Osteoblast (primary cell): ENCODE measurements at regions not wholly inside any gene's neighbourhood (a gene's known extent, or its start where the extent isn't known, plus 50 kb on each side); places are given as distances from the start of the nearest gene placed in this dataset.

Experiments used
- DNase-seq: peaks from one replicate; pipeline ENCODE4 v3.0.0; 2011; ENCODE audit warnings: low spot score, mixed read lengths; ENCODE audit not compliant: insufficient read length; ENCODE audit errors: missing footprints
- H2AFZ ChIP-seq: 2 replicates; pipeline ENCODE4 v1.6.0; 2011; ENCODE audit warnings: mild to moderate bottlenecking, low read length
- H3K27ac ChIP-seq: 2 replicates; pipeline ENCODE4 v1.5.1; 2011; ENCODE audit warnings: mild to moderate bottlenecking, low read depth, low read length, moderate library complexity
- H3K27me3 ChIP-seq: 2 replicates; pipeline ENCODE4 v1.6.0; 2012; ENCODE audit warnings: mild to moderate bottlenecking, control low read depth, inconsistent platforms, low read length, moderate library complexity; ENCODE audit not compliant: insufficient read depth
- H3K36me3 ChIP-seq: 2 replicates; pipeline ENCODE4 v1.5.1; 2011; ENCODE audit warnings: mild to moderate bottlenecking, low read length, control low read depth, moderate library complexity; ENCODE audit not compliant: insufficient read depth
- H3K4me1 ChIP-seq: 2 replicates; pipeline ENCODE4 v1.5.1; 2011; ENCODE audit warnings: mild to moderate bottlenecking, low read length, control low read depth, moderate library complexity; ENCODE audit not compliant: insufficient read depth
- H3K4me2 ChIP-seq: 2 replicates; pipeline ENCODE4 v1.6.0; 2011; ENCODE audit warnings: mild to moderate bottlenecking, low read length; ENCODE audit not compliant: insufficient read depth
- H3K4me3 ChIP-seq: fragments of 200-600 bp; sonication (generic); 3 replicates; pipeline ENCODE4 v1.5.1; 2012; ENCODE audit warnings: mild to moderate bottlenecking, low read length, inconsistent platforms; ENCODE audit not compliant: insufficient read depth
- H3K79me2 ChIP-seq: 2 replicates; pipeline ENCODE4 v1.6.0; 2012; ENCODE audit warnings: mild to moderate bottlenecking, low read length, control low read depth, inconsistent platforms; ENCODE audit not compliant: insufficient read depth
- H3K9me3 ChIP-seq: 2 replicates; pipeline ENCODE4 v1.5.1; 2011; ENCODE audit warnings: low read depth, low read length, control low read depth
- H4K20me1 ChIP-seq: 2 replicates; pipeline ENCODE4 v1.6.0; 2012; ENCODE audit warnings: mild to moderate bottlenecking, low read length, control low read depth; ENCODE audit not compliant: insufficient read depth
- TF ChIP-seq, protein P1 (sequence below): IDR thresholded peaks from 2 replicates; pipeline ENCODE4 v1.5.1; 2011; ENCODE audit warnings: mild to moderate bottlenecking, low read depth, low read length, moderate library complexity; ENCODE audit errors: extremely low read depth

DNA sequence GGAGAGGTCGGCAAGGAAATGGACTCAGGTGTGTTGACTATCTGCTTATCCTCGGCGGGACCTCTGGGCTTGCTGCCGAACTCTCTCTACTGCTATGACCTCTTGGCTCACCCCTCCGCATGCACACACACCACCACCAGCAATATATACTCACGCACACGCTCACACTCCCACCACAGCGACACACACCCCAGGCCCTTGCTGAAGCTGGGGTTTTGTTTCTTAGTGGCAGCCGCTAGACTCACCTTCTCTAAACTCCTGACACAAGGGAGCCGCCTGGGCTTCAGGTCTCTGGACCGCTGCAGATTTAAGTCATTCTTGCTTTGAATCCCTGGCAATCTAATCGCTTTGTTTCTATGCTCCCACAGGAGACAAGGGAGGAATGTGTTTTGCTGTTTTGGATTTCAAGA, 59.4 kb upstream of the BACH2 start:
- Histone ChIP-seq H3K79me2 (no peaks in the 10 kb centered on the region), H2AFZ (peak overlapping the region; percentile 49), H3K4me1 (no peaks in the 10 kb centered on the region), H3K4me3 (no peak overlapping the region), H3K36me3 (no peaks in the 10 kb centered on the region), H4K20me1 (no peaks in the 10 kb centered on the region), H3K4me2 (no peak overlapping the region), H3K9me3 (no peaks in the 10 kb centered on the region), H3K27me3 (peaks cover 14% of the 10 kb centered on the region), H3K27ac (no peak overlapping the region)
- TF ChIP-seq, protein P1, sequence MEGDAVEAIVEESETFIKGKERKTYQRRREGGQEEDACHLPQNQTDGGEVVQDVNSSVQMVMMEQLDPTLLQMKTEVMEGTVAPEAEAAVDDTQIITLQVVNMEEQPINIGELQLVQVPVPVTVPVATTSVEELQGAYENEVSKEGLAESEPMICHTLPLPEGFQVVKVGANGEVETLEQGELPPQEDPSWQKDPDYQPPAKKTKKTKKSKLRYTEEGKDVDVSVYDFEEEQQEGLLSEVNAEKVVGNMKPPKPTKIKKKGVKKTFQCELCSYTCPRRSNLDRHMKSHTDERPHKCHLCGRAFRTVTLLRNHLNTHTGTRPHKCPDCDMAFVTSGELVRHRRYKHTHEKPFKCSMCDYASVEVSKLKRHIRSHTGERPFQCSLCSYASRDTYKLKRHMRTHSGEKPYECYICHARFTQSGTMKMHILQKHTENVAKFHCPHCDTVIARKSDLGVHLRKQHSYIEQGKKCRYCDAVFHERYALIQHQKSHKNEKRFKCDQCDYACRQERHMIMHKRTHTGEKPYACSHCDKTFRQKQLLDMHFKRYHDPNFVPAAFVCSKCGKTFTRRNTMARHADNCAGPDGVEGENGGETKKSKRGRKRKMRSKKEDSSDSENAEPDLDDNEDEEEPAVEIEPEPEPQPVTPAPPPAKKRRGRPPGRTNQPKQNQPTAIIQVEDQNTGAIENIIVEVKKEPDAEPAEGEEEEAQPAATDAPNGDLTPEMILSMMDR: no peak
- DNase-seq: no peak

DNA sequence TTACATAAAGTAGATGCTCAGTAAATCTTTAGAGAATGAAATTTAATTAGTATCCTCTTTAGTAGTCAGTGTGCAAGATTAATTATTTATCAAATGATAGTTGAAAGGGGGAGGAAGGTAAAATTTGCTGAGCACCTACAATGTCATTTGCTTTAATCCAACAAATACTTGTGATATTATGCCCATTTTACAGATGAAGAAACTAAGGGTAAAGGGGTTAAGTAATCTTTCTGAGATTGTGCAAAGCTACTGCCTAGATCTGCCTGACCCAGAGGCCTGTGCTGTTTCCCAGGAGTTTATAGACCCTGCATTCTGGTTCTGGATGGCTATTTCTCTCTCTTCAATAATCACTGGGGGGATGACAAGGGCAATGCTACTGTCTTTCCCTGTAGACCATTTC, 58.3 kb upstream of the BACH2 start:
- Histone ChIP-seq H3K4me1 (no peaks in the 10 kb centered on the region), H3K27me3 (peaks cover 14% of the 10 kb centered on the region), H3K4me3 (no peak overlapping the region), H2AFZ (no peak overlapping the region), H3K36me3 (no peaks in the 10 kb centered on the region), H4K20me1 (no peaks in the 10 kb centered on the region), H3K4me2 (no peak overlapping the region), H3K9me3 (no peaks in the 10 kb centered on the region), H3K79me2 (no peaks in the 10 kb centered on the region), H3K27ac (no peak overlapping the region)
- TF ChIP-seq, protein P1: no peak
- no peak for DNase-seq

DNA sequence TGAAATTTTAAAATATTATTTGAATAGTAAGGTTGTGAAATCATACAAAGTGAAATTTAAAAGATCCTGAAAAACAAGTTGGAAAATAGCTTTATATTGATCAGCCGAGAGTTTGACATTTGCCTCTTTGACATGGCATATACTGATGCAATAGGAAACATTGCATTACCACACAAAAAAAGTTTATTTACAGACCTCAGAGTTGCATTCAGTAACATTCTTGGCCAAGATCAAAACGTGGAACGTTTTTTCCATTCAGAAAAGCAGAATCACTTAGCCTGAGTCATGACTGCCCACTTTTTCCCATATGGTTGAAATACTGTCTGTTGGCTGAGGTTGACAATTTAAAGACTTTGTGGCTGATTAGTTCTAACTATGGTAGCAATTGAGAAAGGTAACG, 55.1 kb upstream of the BACH2 start:
- Histone ChIP-seq H3K79me2 (no peaks in the 10 kb centered on the region), H3K4me1 (no peaks in the 10 kb centered on the region), H3K4me2 (no peak overlapping the region), H3K36me3 (no peaks in the 10 kb centered on the region), H2AFZ (no peak overlapping the region), H4K20me1 (no peaks in the 10 kb centered on the region), H3K9me3 (no peaks in the 10 kb centered on the region), H3K27me3 (peaks cover 29% of the 10 kb centered on the region), H3K27ac (no peak overlapping the region), H3K4me3 (no peak overlapping the region)
- no peak for DNase-seq
- TF ChIP-seq, protein P1: no peak

DNA sequence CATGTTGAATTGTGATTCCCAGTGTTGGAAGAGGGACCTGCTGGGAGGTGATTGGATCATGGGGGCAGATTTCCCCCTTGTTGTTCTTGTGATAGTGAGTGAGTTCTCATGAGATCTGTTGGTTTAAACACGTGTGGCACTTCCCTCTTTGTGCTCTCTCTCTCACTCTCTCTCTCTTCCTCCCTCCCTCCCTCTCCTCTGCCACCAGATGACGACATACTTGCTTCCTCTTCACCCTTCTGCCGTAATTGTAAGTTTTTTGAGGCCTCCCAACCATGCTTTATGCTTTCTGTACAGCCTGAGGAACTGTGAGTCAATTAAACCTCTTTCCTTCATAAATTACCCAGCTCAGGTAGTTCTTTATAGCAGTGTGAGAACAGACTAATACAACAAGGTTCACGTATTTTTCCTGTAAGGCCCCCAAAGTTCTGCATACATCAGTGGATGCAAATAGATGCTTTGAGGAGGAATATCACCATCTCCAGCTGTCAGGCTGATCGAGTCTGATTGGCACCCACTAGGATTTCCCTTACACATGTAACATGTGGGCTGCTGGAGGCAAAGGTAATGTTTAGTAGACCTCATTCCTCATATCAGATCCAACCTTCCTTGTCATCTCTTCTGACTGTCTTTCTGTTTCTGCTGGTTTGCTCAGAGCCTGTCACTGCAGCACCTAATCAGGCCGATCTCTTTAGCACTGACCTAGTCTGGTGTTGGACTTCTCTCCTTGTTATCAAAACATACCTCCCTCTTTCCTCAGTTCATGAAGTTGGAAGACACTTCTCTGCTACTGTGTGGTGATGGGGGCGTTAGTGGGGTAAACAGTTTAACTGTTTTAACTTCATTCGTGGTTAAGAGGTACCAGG, 54.3 kb upstream of the BACH2 start:
- Histone ChIP-seq H3K79me2 (no peaks in the 10 kb centered on the region), H3K4me3 (no peak overlapping the region), H3K27ac (no peak overlapping the region), H2AFZ (no peak overlapping the region), H3K4me2 (no peak overlapping the region), H3K36me3 (no peaks in the 10 kb centered on the region), H3K4me1 (no peaks in the 10 kb centered on the region), H3K27me3 (peaks cover 30% of the 10 kb centered on the region), H4K20me1 (no peaks in the 10 kb centered on the region), H3K9me3 (no peaks in the 10 kb centered on the region)
- TF ChIP-seq, protein P1: no peak
- no peak for DNase-seq
